Heart right ventricle (tissue), 16 donors: ENCODE measurements at regions not wholly inside any gene's neighbourhood (a gene's known extent, or its start where the extent isn't known, plus 50 kb on each side); places are given as distances from the start of the nearest gene placed in this dataset.

Experiments
- ATAC-seq, 8 donors: fragments of 200-7000 bp; cut with Tn5 transposase; one replicate each; pipeline ENCODE4 v1.9.1; 2020; ENCODE audit warnings: mild to moderate bottlenecking in 8 of 8, moderate library complexity in 8 of 8, moderate number of reproducible peaks in 1 of 8
- DNase-seq, 2 donors: peaks; one replicate each; pipeline ENCODE4 v3.0.0-alpha.2; 2020
- H3K27ac ChIP-seq, 10 donors: fragments of 200-600 bp; sonication (generic) in 2 of 10; one replicate each; pipeline versions ENCODE4 v1.5.0 to v1.8.0; 2020 to 2022; ENCODE audit warnings: mild to moderate bottlenecking in 3 of 10
- H3K27me3 ChIP-seq, 7 donors: fragments of 200-600 bp; one replicate each; pipeline ENCODE4 v1.8.0; 2021 to 2022; ENCODE audit warnings: mild to moderate bottlenecking in 2 of 7
- H3K36me3 ChIP-seq, 9 donors: fragments of 200-600 bp; sonication (generic) in 1 of 9; one replicate each; pipeline versions ENCODE4 v1.5.0 to v1.8.0; 2020 to 2022; ENCODE audit warnings: mild to moderate bottlenecking in 2 of 9
- H3K4me1 ChIP-seq, 9 donors: fragments of 200-600 bp; sonication (generic) in 1 of 9; one replicate each; pipeline versions ENCODE4 v1.5.0 to v1.8.0; 2020 to 2022; ENCODE audit warnings: mild to moderate bottlenecking in 4 of 9
- H3K4me3 ChIP-seq, 10 donors: fragments of 200-600 bp; sonication (generic) in 2 of 10; one replicate each; pipeline versions ENCODE4 v1.5.0 to v1.8.0; 2020 to 2022; ENCODE audit warnings: mild to moderate bottlenecking in 7 of 10, moderate library complexity in 2 of 10
- H3K9me3 ChIP-seq, 11 donors: fragments of 200-600 bp in 10 of 11; sonication (generic) in 2 of 11; one replicate each; pipeline versions ENCODE4 v1.5.0 to v1.8.0; 2013 to 2022; ENCODE audit warnings: mild to moderate bottlenecking in 2 of 11, control low read depth in 1 of 11, moderate library complexity in 1 of 11
- CTCF ChIP-seq, 9 donors: fragments of 200-600 bp; sonication (generic) in 2 of 9; IDR thresholded peaks; one replicate each; pipeline versions ENCODE4 v1.5.0 to v1.8.0; 2021 to 2022; ENCODE audit warnings: antibody characterized with exemption in 9 of 9, mild to moderate bottlenecking in 5 of 9, moderate library complexity in 1 of 9
- WGBS, 2 donors: extraction: QIAGEN DNeasy Blood & Tissue Kit; methylation state at CpG; one replicate each; pipeline ENCODE4 v1.1.7; 2013; ENCODE audit warnings: inconsistent platforms in 1 of 2; 5-methylcytosine and 5-hydroxymethylcytosine counted together
- intact Hi-C, 10 donors: fragments of 100-400 bp; cut with DNase I; formaldehyde crosslinking; loops; one replicate each; pipeline versions ENCODE4 v1.11.1 to v1.14.2; 2022
- donor health status: Arrhythmogenic right ventricular cardiomyopathy.
- donor health status: ischemic (EF 13 %, LVEDD 7.1; RV severe dilation, severe dysfunction).
- donor health status: healthy with polysubstance abuse.
- donor health status: DM: no; HTN: yes; CAD: no.
- donor health status: DM: no; HTN: no; CAD: no.
- donor health status: ischemic (EF 25% LVEDD 6.9; RV normal size, moderate dysfunction).
- donor health status: ischemic (EF 25% LVEDD 5.7; RV mildly dilated, moderate dysfunction).
- donor health status: healthy.
- donor health status: DM: yes; HTN: yes; CAD: no.
- donor health status: Ischemic cardiomyopathy.
- donor health status: ischemic (EF 35%, LVEDD 5.7; RV mildly dilated, moderate dysfunction).
- donor health status: nonischemic (EF 11% LVEDD 7.7; RV severe dilation, severe dysfunction).
- donor health status: DM: yes; HTN: yes; CAD: no.
- donor health status: PGD.
- donor health status: ischemic (EF 29% LVEDD 5.4; RV normal size, mild dysfunction).
- donor health status: nonischemic (EF 23%, LVEDD 6.1; RV moderate dilation, normal function).

GRCh38 chr6:124877468-124877867 lies 84.8 kb upstream of the RNF217 start:
- no peak overlapping the region for H3K4me3 ChIP-seq
- WGBS, 2 donors: 65% methylated on average over 3 of the region's 3 CpGs
- TF ChIP-seq CTCF (IDR thresholded peaks at IDR 0.05): no peak
- H3K9me3 ChIP-seq: no peaks in the 10 kb centered on the region
- ATAC-seq: no peak
- H3K36me3 ChIP-seq: no peaks in the 10 kb centered on the region
- intact Hi-C loops: loop anchor here in 1 of 10 donors (10.0 kb wide), 1 partner anchor 427 kb away; the partner anchor contains the start of gene HDDC2
- H3K27ac ChIP-seq: no peak overlapping the region
- H3K27me3 ChIP-seq: no peaks in the 10 kb centered on the region
- no peak for DNase-seq
- H3K4me1 ChIP-seq: peaks cover 0 to 10% (median 8%) of the 10 kb centered on the region in 9 donors

GRCh38 chr6:124879110-124879991 lies 82.9 kb upstream of the RNF217 start:
- WGBS, 2 donors: 70 to 87% methylated on average over 4 of the region's 4 CpGs
- no peak for TF ChIP-seq CTCF (IDR thresholded peaks at IDR 0.05)

GRCh38 chr6:124879992-124880355 lies 82.3 kb upstream of the RNF217 start:
- WGBS, 2 donors: 93 to 100% methylated on average over 2 of the region's 2 CpGs
- no peak overlapping the region for H3K4me3 ChIP-seq
- peaks cover 3 to 19% (median 11%) of the 10 kb centered on the region in 9 donors for H3K4me1 ChIP-seq
- no peaks in the 10 kb centered on the region for H3K36me3 ChIP-seq
- no peaks in the 10 kb centered on the region for H3K9me3 ChIP-seq
- H3K27me3 ChIP-seq: no peaks in the 10 kb centered on the region
- no peak for ATAC-seq
- intact Hi-C loops: loop anchor here in 1 of 10 donors (10.0 kb wide), 1 partner anchor 425 kb away; the partner anchor contains the start of gene HDDC2
- H3K27ac ChIP-seq: no peak overlapping the region
- no peak for TF ChIP-seq CTCF (IDR thresholded peaks at IDR 0.05)
- DNase-seq: no peak

More at GRCh38 chr6:124879110-124879991, 82.9 kb upstream of the RNF217 start:
- H3K4me1 ChIP-seq: peaks cover 3 to 19% (median 11%) of the 10 kb centered on the region in 9 donors
- H3K27me3 ChIP-seq: no peaks in the 10 kb centered on the region
- no peaks in the 10 kb centered on the region for H3K36me3 ChIP-seq
- intact Hi-C loops: loop anchor here in 1 of 10 donors (10.0 kb wide), 1 partner anchor 425 kb away; the partner anchor contains the start of gene HDDC2
- no peak for ATAC-seq
- H3K9me3 ChIP-seq: no peaks in the 10 kb centered on the region
- DNase-seq: no peak
- H3K4me3 ChIP-seq: no peak overlapping the region
- H3K27ac ChIP-seq: no peak overlapping the region

GRCh38 chr6:124881898-124882578 lies 80.2 kb upstream of the RNF217 start:
- ATAC-seq (no peak), DNase-seq (no peak)
- TF ChIP-seq CTCF (IDR thresholded peaks at IDR 0.05): no peak
- H3K4me1 ChIP-seq: peaks cover 3 to 19% (median 11%) of the 10 kb centered on the region in 9 donors
- no peaks in the 10 kb centered on the region for H3K9me3 ChIP-seq
- H3K27ac ChIP-seq: no peak overlapping the region
- no peaks in the 10 kb centered on the region for H3K36me3 ChIP-seq
- 22 to 32% methylated on average over 4 of the region's 4 CpGs for WGBS, 2 donors
- no peak overlapping the region for H3K4me3 ChIP-seq
- intact Hi-C loops: no loop called here
- H3K27me3 ChIP-seq: no peaks in the 10 kb centered on the region
